ENCODE measurements at regions not wholly inside any gene's neighbourhood (a gene's known extent, or its start where the extent isn't known, plus 50 kb on each side); places are given as distances from the start of the nearest gene placed in this dataset.
"Not testable (repeated sequence)": the region's sequence is repeated elsewhere in the genome, so short reads cannot be mapped to it uniquely, and the experiment has no call there.

DNA sequence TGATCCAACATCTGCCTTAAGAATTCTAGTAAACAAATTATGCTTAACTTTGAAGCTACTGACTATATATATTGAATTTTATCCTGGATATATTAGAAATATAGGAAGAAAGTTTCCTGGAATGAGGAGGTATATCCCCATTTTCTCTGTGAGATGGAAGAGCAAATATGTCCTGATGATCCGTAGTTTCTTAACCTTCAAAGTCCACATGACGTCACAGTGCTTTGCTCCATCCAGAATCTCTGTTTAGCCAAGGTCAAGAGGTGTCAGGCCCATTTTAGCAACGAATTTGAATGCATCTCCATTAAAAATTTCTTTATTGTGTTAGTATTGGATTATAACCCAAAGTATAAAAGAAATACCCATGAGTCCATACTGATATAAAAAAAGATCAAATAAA is 162.5 kb downstream of the PRL start:
- H3K9me3 ChIP-seq (ENCODE audit: control insufficient read depth in 1 of 2, low read length in 2 of 2): no peaks in the 10 kb centered on the region
- H3K27me3 ChIP-seq (ENCODE audit: low read depth, low read length): no peaks in the 10 kb centered on the region
- no peak overlapping the region for H3K27ac ChIP-seq (ENCODE audit: low read length)
- H3K4me3 ChIP-seq (ENCODE audit: low read depth in 1 of 2, low read length in 2 of 2): no peak overlapping the region
- no peaks in the 10 kb centered on the region for H3K36me3 ChIP-seq (ENCODE audit: control insufficient read depth in 1 of 2, insufficient read depth in 2 of 2, low read length in 2 of 2)
- H3K4me1 ChIP-seq (ENCODE audit: control insufficient read depth in 1 of 2, insufficient read depth in 2 of 2, low read length in 2 of 2): no peaks in the 10 kb centered on the region

DNA sequence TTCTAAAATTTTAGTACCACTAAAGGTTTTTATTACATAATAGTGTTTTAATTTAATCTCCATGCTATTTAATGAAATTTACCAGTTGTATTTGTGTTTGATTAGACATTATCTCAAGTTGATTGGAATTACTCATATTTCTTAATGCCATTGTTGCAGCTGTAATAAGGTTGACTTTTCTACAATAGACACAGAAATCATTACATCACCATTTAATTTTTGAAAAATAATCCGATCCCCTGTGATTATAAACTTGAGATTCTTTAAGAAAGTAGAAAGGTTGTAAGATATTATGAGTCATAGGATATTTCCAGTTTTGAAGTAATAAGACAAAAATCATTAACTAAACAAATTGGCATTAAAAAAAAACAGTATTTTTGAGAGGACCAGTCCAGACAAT is 161.4 kb downstream of the PRL start:
- Histone ChIP-seq H3K27me3 (ENCODE audit: low read depth, low read length) (no peaks in the 10 kb centered on the region), H3K4me3 (ENCODE audit: low read depth in 1 of 2, low read length in 2 of 2) (no peak overlapping the region), H3K4me1 (ENCODE audit: control insufficient read depth in 1 of 2, insufficient read depth in 2 of 2, low read length in 2 of 2) (no peaks in the 10 kb centered on the region), H3K36me3 (ENCODE audit: control insufficient read depth in 1 of 2, insufficient read depth in 2 of 2, low read length in 2 of 2) (no peaks in the 10 kb centered on the region), H3K9me3 (ENCODE audit: control insufficient read depth in 1 of 2, low read length in 2 of 2) (no peaks in the 10 kb centered on the region), H3K27ac (ENCODE audit: low read length) (no peak overlapping the region)

DNA sequence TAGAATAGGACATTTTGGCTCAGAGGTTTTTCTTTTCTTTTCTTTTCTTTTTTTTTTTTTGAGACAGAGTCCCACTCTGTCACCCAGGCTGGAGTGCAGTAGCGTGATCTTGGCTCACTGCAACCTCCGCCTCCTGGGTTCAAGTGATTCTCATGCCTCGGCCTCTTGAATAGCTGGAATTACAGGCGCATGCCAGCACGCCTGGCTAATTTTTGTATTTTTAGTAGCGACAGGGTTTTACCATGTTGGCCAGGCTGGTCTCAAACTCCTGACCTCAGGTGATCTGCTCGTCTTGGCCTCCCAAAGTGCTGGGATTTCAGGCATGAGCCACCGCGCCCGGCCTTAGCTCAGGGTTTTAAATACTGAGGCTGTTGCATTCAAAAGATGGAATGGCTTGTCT is 156.1 kb downstream of the PRL start:
- not testable (repeated sequence) for H3K27me3 ChIP-seq (ENCODE audit: low read depth, low read length); H3K36me3 ChIP-seq (ENCODE audit: control insufficient read depth in 1 of 2, insufficient read depth in 2 of 2, low read length in 2 of 2); H3K9me3 ChIP-seq (ENCODE audit: control insufficient read depth in 1 of 2, low read length in 2 of 2); H3K27ac ChIP-seq (ENCODE audit: low read length); H3K4me3 ChIP-seq (ENCODE audit: low read depth in 1 of 2, low read length in 2 of 2)
- peaks cover 0 to 17% of the 10 kb centered on the region in 2 donors for H3K4me1 ChIP-seq (ENCODE audit: control insufficient read depth in 1 of 2, insufficient read depth in 2 of 2, low read length in 2 of 2)

DNA sequence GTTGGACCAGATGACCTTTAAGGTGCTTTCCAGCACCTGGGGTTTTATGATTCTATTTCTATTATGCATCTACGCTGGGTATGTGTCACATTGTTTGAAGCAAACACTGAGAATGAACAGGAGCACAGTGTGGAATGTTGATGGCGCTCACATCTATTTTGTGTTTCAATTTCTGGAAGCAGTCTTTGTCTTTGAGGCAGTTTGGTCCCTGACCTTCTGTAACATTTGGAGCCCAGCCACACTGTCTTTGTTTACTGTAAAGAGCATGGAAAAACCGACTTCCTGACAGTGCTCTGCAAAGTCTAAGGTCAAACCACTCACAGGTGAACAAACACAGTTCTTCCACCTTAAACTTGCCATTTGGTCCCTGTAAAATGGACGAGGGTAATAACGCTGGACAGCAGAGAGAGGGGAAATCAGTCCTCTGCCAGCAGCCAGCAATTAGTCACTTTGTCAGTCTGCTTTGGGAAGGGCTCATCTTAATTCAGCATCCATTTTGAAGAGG is 155.5 kb downstream of the PRL start:
- Histone ChIP-seq H3K27me3 (ENCODE audit: low read depth, low read length) (no peaks in the 10 kb centered on the region), H3K27ac (ENCODE audit: low read length) (no peak overlapping the region), H3K9me3 (ENCODE audit: control insufficient read depth in 1 of 2, low read length in 2 of 2) (no peaks in the 10 kb centered on the region), H3K4me1 (ENCODE audit: control insufficient read depth in 1 of 2, insufficient read depth in 2 of 2, low read length in 2 of 2) (peaks cover 0 to 22% of the 10 kb centered on the region in 2 donors), H3K4me3 (ENCODE audit: low read depth in 1 of 2, low read length in 2 of 2) (no peak overlapping the region), H3K36me3 (ENCODE audit: control insufficient read depth in 1 of 2, insufficient read depth in 2 of 2, low read length in 2 of 2) (no peaks in the 10 kb centered on the region)

DNA sequence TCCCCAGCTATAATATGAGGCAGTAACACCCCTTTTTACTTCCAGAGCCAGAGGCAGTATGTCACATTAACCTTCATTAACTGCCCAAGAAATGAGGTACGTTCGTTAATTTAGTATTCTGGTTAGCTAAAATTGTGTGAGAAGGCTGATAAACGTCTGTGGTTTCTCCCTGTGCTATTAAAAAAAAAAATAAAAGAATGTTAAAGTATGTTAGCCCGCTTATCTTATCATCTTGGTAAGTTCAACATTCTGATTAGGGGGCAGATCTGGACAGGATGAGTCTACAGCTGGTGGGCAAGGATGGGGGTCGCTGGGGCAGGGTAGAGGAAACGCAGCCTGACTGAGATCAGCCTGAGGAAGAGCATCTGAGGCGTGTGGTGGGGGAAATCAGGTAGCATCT is 154.0 kb downstream of the PRL start:
- Histone ChIP-seq H3K4me3 (ENCODE audit: low read depth in 1 of 2, low read length in 2 of 2) (no peak overlapping the region), H3K4me1 (ENCODE audit: control insufficient read depth in 1 of 2, insufficient read depth in 2 of 2, low read length in 2 of 2) (peaks cover 0 to 30% of the 10 kb centered on the region in 2 donors), H3K27me3 (ENCODE audit: low read depth, low read length) (no peaks in the 10 kb centered on the region), H3K36me3 (ENCODE audit: control insufficient read depth in 1 of 2, insufficient read depth in 2 of 2, low read length in 2 of 2) (no peaks in the 10 kb centered on the region), H3K27ac (ENCODE audit: low read length) (no peak overlapping the region), H3K9me3 (ENCODE audit: control insufficient read depth in 1 of 2, low read length in 2 of 2) (no peaks in the 10 kb centered on the region)

DNA sequence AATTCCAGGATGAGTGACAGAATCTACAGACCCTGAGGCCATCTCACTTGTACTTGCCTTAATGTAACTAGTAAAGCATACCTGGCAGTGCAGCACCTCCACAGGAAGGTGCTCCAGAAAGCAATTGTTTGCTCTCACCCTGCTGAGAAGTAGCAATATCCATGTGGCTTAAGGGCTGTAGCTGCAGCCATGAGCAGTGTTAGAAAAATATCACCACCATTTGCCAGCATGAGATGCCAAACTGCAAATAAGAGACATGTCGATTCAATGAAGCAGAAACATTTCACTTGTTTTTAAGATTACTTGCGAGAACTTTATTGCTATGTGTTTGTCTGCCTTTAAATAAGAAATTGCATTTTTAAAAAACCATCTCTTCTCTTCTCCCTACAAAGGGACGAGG is 151.5 kb downstream of the PRL start:
- H3K4me3 ChIP-seq (ENCODE audit: low read depth in 1 of 2, low read length in 2 of 2): no peak overlapping the region
- no peaks in the 10 kb centered on the region for H3K36me3 ChIP-seq (ENCODE audit: control insufficient read depth in 1 of 2, insufficient read depth in 2 of 2, low read length in 2 of 2)
- peaks cover 0 to 52% of the 10 kb centered on the region in 2 donors for H3K4me1 ChIP-seq (ENCODE audit: control insufficient read depth in 1 of 2, insufficient read depth in 2 of 2, low read length in 2 of 2)
- H3K9me3 ChIP-seq (ENCODE audit: control insufficient read depth in 1 of 2, low read length in 2 of 2): no peaks in the 10 kb centered on the region
- no peaks in the 10 kb centered on the region for H3K27me3 ChIP-seq (ENCODE audit: low read depth, low read length)
- no peak overlapping the region for H3K27ac ChIP-seq (ENCODE audit: low read length)

DNA sequence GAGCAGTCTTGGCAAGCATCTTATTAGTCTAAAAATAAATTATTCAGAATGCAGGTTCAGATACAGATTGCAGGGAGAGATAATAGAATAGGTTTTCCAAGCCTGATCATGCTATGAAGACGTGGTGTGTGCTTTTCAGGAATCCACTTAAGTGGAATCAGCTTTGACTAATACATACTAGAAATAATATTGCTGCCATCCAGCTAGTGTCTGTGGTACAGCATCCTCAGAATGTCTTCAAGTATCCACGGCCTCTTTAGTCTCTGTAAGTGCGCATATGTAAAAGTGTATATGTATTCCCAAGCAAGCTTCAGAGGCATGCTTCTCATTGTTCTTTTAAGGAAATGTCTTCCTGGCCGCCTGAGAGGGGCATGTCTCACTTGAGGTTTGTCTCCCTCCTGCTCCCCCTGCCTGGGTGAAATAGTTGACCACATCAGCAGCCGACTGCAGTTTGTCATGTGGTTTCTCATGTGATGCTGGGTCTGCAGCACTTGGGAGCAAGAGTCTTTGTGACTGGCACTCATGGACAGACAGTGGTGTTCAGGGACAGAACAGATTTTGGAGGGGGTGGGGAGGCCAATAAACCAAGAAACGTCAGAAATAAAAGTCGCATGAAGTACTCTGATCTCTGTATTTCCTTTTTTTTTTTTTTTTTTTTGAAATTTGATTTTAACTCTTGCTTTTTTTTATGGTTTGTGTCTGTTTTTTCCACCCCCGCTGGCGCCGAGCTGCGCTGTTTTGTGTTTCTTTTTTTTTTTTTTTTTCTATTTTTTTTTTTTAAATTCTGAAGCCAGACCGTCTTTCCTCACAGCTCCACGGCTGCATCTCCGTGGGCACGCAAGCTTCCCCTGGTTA is 150.8 kb downstream of the PRL start:
- no peaks in the 10 kb centered on the region for H3K36me3 ChIP-seq (ENCODE audit: control insufficient read depth in 1 of 2, insufficient read depth in 2 of 2, low read length in 2 of 2)
- H3K4me1 ChIP-seq (ENCODE audit: control insufficient read depth in 1 of 2, insufficient read depth in 2 of 2, low read length in 2 of 2): peaks cover 0 to 55% of the 10 kb centered on the region in 2 donors
- H3K27ac ChIP-seq (ENCODE audit: low read length): no peak overlapping the region
- no peaks in the 10 kb centered on the region for H3K27me3 ChIP-seq (ENCODE audit: low read depth, low read length)
- no peaks in the 10 kb centered on the region for H3K9me3 ChIP-seq (ENCODE audit: control insufficient read depth in 1 of 2, low read length in 2 of 2)
- peak overlapping the region in 1 of 2 donors; percentile 60 for H3K4me3 ChIP-seq (ENCODE audit: low read depth in 1 of 2, low read length in 2 of 2)

DNA sequence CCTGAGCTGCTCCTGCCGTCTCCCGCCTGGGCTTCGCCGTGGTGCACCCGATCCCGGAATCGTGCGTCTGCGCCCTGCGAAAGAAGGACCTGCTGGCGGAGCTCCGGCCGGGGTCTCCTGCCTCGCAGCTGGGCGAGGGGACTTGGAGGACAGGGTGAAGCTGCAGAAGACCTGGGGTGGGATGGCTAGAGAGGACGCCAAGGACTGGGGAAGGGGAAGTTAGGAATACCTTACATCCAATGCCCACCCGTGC is 150.2 kb downstream of the PRL start:
- Histone ChIP-seq H3K9me3 (ENCODE audit: control insufficient read depth in 1 of 2, low read length in 2 of 2) (no peaks in the 10 kb centered on the region), H3K4me3 (ENCODE audit: low read depth in 1 of 2, low read length in 2 of 2) (peak overlapping the region; percentile 41 to 60), H3K4me1 (ENCODE audit: control insufficient read depth in 1 of 2, insufficient read depth in 2 of 2, low read length in 2 of 2) (peaks cover 0 to 50% of the 10 kb centered on the region in 2 donors), H3K27me3 (ENCODE audit: low read depth, low read length) (no peaks in the 10 kb centered on the region), H3K36me3 (ENCODE audit: control insufficient read depth in 1 of 2, insufficient read depth in 2 of 2, low read length in 2 of 2) (no peaks in the 10 kb centered on the region), H3K27ac (ENCODE audit: low read length) (no peak overlapping the region)

DNA sequence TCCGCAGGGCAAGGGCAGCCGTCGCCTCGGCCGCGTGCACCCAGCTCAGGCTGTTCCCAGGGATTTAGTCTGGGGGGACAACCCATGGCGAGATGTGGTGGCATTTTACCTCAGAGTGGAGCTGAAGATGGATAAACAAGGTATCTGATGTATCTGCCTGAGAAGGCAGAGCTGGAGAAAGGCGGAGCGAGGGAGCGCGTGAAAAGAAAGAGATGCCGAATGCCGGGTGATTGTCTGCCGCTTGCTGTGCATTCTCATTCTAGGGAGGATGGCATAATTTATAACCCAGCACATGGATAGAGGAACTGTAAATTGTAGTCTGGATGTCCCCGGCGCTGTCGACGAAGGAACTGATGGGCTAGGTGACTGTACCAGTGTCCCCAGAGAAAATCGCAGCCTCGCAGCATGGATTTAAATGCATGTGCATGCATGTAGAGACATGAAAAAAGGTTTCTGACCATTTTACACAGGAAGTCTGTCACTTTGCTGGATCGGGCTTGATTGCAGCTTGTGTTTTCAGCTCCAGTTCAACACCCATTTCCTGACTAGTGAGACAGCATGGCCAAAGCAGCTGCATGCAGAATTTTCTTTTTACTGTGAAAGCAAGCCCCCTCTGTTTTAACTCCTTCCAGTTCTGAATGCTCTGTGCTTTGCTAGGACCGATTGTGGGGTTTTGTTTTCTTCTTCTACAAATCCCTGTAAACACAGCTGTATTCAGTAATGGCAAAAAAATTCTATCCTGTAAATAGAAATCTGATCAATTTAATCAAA is 149.7 kb downstream of the PRL start:
- Histone ChIP-seq H3K27ac (ENCODE audit: low read length) (no peak overlapping the region), H3K4me1 (ENCODE audit: control insufficient read depth in 1 of 2, insufficient read depth in 2 of 2, low read length in 2 of 2) (peaks cover 0 to 46% of the 10 kb centered on the region in 2 donors), H3K4me3 (ENCODE audit: low read depth in 1 of 2, low read length in 2 of 2) (peak overlapping the region; percentile 41 to 60), H3K27me3 (ENCODE audit: low read depth, low read length) (no peaks in the 10 kb centered on the region), H3K36me3 (ENCODE audit: control insufficient read depth in 1 of 2, insufficient read depth in 2 of 2, low read length in 2 of 2) (no peaks in the 10 kb centered on the region), H3K9me3 (ENCODE audit: control insufficient read depth in 1 of 2, low read length in 2 of 2) (no peaks in the 10 kb centered on the region)

DNA sequence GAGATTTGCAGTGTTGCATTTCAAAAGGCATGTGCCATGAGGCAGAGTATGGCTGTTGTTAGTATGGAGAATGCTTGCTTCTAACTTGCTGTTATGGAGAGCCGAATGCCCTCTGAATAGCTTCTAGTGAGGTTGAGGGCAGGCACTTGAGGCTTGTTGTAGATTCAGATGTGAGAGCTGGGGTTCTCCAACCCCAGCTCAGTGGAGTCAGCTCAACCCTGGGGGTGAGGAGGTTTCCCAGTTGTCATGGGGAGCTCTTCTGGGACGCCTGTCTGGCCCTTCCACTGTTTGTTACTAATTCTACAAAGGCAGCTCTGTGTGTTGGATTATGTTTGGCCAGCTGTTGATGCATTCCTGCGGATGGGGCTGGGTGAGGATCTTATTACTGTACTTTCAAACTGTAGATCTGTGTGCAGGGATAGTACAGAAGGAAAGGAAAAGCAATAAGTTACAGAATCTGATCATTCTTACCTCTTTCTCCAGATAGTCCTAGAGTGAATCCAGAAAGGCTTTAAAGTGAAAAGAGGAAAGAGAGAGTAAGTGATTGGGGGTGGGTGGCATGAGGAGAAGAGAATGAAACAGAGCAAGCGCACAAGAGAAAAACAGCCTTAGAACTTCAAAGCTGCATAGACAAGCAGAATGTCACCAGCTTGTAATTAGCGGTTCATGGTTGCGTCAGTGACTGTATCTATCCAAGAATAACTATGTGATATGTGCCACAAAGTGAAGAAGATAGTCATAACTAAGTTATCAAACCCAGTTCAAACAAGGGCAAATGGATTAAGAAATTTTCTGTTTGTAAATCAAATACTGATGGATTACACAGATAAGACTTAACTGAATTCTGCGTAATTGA is 148.7 kb downstream of the PRL start:
- Histone ChIP-seq H3K27me3 (ENCODE audit: low read depth, low read length) (no peaks in the 10 kb centered on the region), H3K4me3 (ENCODE audit: low read depth in 1 of 2, low read length in 2 of 2) (no peak overlapping the region), H3K9me3 (ENCODE audit: control insufficient read depth in 1 of 2, low read length in 2 of 2) (no peaks in the 10 kb centered on the region), H3K27ac (ENCODE audit: low read length) (no peak overlapping the region), H3K36me3 (ENCODE audit: control insufficient read depth in 1 of 2, insufficient read depth in 2 of 2, low read length in 2 of 2) (no peaks in the 10 kb centered on the region), H3K4me1 (ENCODE audit: control insufficient read depth in 1 of 2, insufficient read depth in 2 of 2, low read length in 2 of 2) (peaks cover 0 to 46% of the 10 kb centered on the region in 2 donors)

DNA sequence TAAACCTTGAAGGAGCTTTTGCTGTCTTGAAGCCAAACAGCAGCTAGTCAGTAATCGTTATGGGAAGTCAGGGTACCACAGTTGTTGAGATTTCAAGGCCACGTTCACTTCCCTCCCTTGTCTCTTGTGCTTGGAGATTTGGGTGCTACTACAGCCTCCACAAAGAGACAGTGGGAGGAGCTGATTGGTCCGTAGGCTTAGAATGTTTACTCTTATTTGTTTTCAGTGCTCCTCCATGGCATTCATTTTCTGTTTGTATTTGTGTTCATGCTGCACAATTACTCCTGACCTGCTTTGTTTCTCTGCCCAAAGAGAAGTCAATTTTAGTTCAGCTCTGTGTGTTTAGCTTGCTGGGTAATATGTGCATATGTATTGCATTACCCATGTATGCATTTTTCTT is 147.7 kb downstream of the PRL start:
- Histone ChIP-seq H3K27me3 (ENCODE audit: low read depth, low read length) (no peaks in the 10 kb centered on the region), H3K4me1 (ENCODE audit: control insufficient read depth in 1 of 2, insufficient read depth in 2 of 2, low read length in 2 of 2) (peaks cover 0 to 46% of the 10 kb centered on the region in 2 donors), H3K36me3 (ENCODE audit: control insufficient read depth in 1 of 2, insufficient read depth in 2 of 2, low read length in 2 of 2) (no peaks in the 10 kb centered on the region), H3K27ac (ENCODE audit: low read length) (no peak overlapping the region), H3K4me3 (ENCODE audit: low read depth in 1 of 2, low read length in 2 of 2) (no peak overlapping the region), H3K9me3 (ENCODE audit: control insufficient read depth in 1 of 2, low read length in 2 of 2) (no peaks in the 10 kb centered on the region)
